GM21825 (cell line): ENCODE measurements at regions not wholly inside any gene's neighbourhood (a gene's known extent, or its start where the extent isn't known, plus 50 kb on each side); places are given as distances from the start of the nearest gene placed in this dataset.

ENCODE experiments used
- ATAC-seq: cut with Tn5 transposase; IDR thresholded peaks from one replicate; pipeline ENCODE4 v1.9.1; 2021; ENCODE audit warnings: mild to moderate bottlenecking, moderate library complexity; ENCODE audit not compliant: unreplicated experiment

DNA sequence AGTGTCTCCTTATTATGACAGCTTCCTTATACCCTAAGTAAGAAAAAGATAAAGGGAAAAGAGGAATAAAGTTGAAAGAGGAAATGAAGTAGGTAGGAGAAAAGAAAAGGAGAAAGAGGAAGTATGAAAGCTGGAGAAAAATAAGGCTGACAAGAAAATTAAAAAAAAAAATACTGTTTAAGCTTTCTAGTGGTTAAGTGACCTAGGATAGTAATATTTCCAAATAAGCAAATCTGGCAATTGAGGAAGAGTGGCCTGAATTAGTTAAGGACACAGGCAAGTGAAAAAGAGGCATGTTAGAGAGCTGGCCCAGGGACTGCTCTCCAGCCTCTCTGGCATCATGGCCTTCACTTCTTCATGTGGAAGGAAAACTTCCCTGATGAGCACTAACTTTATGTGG is 76.5 kb upstream of the ADGRF1 start:
- no peak for ATAC-seq

DNA sequence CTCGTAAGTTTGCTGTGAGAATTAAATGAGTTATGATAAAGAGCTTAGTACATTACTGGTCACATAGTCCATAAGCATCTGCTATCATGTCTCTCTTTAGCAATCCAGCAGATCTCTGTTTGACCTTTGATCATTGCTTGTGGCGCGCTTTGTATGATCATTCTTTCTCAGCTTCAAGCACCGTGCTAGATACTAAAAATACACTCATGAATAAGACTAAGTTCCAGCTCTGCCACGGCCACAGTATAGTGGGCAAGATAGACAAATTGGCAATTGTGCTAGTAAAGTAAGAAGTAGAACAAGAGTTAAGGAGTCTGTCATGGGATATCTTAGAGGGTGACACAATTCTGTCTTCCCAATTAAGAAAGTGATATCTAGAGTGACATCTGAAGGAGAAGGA is 75.2 kb upstream of the ADGRF1 start:
- no peak for ATAC-seq

DNA sequence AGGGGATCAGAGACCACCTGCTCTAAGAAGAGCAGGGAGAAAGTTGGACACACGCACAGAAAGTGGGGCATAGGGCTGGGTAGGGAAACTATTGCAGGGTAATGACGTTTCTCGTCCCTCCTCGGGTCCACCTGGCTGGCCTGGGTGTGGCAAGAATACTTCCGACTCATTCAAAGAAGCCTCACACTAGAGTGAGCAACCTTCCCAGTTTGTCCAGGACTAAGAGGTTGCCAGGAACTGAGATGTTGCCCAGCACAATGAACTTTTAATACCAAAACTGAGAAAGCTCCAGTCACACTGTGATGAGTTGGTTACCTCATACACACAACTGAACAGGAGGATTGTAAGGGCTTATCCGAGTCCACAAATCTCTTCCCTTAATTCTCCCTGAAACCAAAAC is 74.5 kb upstream of the ADGRF1 start:
- ATAC-seq, result no peak

DNA sequence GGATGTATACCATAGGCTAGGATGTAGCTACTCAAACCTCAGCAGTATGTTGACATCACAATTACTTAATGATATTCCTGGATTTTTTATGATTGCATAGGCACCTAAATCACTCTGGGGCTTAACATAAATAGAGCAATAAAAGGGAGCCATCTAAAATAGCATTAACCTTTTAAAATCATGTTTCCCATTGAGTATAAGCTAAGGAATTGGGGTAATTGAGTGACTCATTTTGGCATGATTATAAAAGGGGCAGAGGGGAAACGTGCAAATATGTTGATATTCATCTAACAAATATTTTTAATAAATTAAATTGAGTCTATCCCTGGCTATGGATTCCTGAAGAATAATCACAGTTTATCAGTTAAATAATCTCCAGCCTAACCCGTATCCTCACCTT is 74.0 kb upstream of the ADGRF1 start:
- no peak for ATAC-seq

DNA sequence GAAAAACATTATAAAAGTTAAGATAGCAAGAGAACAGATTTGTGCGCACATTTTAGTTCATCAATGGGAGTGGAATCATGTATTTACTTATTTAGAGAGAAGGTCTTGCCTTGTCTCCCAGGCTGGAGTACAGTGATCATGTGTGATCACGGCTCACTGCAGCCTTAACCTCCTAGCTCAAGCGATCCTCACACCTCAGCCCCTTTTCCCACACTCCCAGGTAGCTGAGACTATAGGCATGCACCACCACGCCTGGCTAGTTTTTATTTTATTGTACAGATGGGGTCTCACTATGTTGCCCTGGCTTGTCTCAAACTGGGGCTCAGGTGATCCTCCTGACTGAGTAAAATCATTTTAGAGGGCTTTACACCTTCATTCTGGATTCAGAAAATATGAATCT is 72.3 kb upstream of the ADGRF1 start:
- no peak for ATAC-seq

DNA sequence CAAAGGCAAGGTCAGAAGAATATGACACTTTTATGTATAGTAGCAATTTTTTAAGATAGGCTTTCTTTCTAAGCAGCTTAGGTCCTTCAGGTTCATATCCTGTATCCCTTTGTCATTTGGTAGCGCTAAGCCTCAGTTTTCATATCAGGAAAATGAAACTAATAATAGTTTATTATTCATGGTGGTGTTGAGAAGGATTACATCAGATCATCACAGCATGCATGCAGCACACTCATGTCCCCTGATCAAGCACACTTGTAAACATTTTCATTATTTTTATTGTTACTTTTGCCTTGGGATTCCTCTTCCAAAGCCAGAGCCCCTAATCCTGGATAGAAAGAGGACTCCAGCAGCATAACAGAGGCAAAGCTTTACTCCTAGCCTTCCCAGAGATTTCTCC is 70.2 kb upstream of the ADGRF1 start:
- no peak for ATAC-seq

DNA sequence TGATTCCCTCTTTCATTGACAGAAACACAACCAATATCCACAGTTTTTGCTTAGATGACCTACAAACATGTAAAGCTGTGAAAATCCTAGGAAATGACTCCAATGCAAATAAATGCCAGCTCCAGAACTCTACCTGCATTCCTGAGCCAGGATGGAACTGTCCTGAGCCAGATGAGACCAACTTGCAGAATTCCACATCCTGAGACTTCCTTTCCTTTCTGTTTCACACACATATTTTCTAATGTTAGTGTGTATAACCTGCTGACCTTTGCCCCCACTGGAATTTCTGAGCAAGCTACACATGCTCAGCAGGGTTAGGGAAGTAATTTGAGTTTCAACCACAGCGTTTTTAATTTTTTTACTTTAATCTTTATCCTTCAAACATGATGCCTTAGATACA is 69.6 kb upstream of the ADGRF1 start:
- ATAC-seq, result no peak

DNA sequence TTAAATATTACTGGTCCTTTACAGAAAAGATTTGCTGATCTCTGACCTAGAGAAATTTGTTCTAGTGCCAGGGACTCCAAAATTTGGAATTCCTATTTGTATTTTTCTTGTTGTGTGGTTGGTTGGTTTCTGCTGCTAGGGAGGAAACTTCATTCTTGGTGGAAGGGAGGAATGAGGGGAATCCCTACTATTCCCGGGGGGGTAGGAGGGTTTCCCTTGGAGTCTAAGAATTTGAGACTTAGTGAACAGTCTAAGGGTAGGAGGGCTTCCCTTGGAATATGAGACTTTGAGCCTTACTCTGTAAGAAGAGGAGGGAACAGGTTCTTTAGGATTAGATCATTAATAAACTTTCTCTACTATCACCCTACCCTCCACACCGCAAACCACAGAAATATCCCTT is 67.1 kb upstream of the ADGRF1 start:
- no peak for ATAC-seq

DNA sequence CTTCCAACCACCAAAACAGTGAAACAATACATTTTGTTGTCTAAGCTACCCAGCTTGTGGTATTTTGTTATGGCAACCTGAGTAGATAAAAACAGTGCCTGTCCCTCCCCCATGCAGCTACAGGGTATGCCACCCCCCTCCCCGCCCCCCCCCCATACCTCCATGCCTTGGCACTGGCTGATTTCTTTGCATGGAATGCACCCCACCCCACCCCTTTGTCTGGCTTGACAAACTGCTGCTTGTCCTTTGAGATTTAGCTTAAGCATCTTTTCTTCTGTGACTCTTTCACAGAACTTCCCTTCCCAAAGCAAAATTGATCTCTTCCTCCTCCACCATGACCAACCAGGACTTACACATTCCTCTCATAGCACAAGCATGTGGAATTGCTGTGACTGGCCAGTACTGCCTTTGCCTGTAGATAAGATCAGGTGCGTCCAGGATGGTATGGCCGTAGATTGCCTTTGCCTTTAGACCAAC is 64.6 kb upstream of the ADGRF1 start:
- ATAC-seq, result no peak

DNA sequence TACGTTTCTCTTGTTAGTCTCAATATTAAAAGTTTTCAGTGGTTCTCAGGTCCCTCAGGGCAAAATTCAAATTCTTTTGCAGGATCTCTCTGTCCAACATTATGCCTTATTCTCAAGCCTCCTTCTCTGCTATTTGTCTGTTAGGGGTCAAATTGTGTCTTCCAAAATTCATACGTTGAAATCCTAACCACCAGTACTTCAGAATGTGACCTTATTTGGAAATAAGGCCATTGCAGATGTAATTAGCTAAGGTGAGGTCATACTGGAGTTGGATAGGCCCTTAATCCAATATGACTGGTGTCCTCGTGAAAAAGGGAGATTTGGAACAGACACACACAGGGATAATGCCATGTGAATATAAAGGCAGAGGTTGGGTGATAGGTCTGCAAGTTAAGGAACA is 64.1 kb upstream of the ADGRF1 start:
- ATAC-seq, result no peak

DNA sequence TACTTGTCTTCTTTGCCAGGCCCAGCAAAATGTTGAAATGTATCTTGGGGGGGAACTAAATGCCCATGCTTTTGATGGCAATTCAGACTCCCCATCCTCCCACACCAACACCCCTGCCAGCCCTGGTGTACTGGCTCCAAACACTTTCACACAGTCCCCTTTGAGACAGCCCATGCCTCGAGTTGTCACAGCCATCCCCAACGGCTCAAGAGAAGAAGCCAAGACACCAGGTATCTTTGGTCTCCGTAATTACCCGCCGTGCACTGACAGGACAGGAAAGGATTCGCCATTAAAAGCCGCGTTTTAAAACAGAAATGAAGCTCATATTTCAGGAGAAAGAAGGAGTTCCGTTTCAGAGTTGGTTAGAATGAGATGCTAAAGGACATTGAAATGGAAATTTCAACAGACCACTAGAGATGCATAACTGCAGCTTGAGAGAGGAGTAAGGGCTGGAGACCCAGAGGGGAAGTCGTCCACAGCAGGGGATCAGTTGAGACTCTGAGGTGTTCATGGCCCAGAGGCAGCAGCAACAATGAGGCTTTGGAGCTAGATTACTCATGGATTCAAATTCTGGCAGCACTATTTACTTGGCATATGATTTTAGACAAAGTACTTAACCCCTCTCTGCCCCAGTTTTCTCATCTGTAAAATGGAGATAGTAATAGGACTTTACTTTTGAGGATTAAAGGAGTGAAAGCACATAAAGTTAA is 63.5 kb upstream of the ADGRF1 start:
- ATAC-seq, result no peak

DNA sequence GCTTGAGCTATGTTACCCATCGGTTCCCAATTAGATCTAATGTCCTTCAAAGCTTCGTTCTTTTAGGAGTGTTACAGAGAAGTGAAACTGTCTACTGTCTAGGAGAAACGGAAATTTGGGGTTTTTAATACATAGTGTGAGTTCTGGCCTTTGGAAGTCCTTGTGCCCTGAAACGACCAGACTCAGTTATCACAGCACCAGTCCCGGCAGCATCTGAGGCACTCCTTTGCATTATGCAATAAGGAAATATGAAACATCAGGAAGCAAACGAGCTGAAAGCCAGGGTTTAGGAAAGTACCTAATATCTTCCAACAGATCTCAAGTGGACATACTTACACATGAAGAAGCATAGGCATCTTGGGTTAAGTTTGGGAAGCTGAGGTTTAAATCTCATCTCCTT is 61.8 kb upstream of the ADGRF1 start:
- ATAC-seq, result no peak

DNA sequence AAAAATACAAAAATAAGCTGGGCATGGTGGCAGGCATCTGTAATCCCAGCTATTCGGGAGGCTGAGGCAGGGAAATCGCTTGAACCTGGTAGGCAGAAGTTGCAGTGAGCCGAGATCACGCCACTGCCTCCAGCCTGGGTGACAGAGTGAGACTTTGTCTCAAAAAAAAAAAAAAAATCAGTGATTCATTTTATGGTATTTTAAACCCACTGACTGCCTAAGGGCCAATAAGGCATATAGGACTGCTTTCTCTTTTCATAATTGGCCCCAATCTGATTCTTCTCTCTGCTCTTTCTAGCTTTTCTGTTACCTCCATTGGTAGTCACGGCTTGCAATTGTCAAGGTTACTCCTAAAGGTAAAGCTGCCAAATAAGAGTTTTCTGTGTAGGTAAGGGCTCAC is 60.2 kb upstream of the ADGRF1 start:
- no peak for ATAC-seq

DNA sequence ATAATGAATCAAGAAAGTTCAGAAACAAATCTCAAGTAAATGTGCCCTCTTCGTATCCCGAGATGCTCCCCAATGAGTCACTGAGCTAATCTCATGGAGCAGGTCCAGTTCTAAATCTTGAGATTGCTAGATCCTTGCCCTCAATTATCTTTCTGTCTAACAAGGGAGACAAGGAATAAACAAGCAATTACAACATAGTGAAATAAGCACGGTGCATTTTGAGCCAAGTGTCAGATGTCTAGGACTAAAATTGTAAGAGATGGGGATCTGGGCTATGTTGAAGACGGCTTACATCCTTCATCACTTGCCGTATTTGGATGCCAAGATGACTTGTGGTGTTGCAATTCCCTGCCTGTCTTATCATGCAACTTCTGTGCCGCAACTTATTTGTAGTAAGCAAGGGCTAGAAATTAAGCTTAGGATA is 56.5 kb upstream of the ADGRF1 start:
- no peak for ATAC-seq

DNA sequence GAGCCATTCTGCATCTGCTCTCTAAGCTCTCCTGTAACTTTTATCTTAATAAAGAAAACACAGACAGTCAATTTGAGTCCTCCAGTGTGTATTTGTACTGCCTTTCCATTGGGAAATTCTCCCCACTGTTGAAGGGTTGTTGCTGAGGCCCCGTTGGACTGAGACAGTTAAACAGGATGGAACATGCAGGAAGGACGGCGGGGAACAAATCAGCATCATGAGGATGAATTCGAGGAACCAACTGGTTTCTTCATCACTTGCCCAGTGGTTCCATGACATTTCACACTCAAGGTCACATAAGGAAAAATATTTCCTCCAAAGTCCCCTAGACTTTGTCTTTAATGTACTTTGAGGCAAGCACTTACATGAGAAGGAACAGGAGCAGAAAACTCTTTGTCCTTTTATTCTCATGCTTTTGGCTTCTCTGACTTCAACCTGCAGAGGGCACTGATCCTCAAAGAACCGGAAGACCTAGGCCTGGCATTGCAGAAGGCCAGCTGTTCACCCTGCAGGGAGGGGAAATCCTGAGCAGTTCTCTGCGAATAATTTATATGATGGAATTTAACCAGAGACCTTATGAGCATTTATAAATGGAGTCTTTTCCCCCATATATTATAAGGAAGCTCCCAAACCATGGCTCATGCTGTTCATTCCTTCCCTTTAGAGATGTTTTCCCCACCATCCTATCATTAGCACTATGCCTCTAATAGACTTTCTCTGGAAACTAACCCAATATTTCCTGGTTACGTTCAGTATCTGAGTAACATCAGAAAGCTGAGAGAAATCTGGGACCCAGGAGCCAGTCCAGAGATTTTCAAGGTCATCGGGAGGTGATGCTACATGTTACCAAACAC is 55.2 kb upstream of the ADGRF1 start:
- peak; percentile 98 for ATAC-seq

DNA sequence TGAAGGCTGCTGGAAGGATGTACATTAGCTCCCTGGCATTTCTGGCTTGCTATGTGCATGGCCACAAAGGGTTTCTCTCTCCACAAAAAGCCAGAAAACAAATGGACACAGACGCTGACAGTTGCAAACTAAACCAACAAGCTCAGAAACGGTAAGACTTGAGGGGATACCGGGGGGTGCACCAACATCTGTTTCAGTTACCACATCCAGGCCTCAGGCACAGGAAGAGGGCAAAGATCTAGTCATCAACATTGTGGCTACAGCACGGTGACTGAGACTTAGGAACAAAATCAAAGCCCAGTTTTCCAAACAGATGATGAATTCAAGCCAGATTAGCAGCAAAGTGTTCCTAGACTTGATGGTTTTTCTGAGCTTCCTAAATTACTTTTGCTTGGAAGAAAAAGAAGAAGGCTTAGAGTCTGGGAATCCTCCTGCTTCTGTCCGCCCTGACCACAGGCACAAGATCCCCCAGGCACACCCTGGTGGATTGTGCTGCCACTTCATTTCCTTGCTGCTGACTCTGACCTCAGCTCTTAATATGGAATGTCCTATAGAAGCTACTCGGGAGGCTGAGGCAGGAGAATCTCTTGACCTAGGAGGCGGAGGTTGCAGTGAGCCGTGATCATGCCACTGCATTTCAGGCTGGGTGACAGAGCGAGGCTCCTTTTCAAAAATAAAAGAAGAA is 54.2 kb upstream of the ADGRF1 start:
- ATAC-seq, result no peak

DNA sequence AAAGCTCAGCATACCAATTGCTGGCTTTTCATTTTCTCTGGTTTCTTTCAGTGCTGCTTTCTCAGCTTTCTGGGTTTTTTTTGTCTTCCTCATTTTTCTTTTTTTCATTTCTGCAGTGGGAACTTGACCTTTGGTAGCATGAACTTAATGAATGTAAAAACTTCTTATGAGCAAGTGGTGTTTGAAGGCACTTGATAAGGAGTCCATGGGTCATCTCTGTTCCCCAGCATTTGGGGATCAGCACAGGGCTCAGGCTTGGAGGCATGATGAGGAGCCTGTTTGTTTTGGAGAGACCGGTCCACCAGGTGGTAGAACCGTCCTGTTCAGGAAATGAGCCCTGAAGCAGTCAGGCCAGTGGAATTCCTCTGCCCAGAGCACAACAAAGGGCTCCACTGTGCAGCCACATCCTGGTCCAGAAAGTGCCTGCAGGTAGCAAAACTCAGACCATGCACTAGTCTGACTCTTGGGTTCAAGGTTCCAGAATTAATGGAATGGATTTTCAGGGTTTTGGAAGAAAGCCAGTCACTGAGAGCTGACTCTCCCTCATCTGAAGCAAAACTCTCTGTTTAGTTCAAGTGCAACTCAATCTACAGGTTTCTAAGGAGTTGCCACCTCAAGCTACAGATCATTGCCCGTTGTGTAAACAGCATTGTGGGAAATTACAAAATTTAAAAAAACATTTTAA is 52.3 kb upstream of the ADGRF1 start:
- ATAC-seq, result no peak

DNA sequence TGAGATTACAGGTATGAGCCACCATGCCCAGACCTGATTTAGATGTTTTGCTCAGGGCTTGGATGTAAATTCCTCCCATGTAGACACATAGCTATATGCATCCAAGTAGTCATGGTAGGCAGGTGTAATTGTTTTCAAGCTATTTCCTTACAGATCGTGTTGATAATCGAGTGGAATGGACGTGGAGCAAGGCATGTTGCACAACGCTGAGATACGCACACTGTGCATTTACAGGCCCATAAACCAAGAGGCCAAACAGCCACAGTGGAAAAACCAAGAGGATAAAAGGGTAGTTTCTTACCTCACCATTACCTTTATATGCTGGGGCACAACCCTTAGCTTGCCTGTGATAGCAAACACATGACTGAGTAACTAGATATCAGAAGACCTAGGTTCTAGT is 51.0 kb upstream of the ADGRF1 start:
- ATAC-seq, result no peak

DNA sequence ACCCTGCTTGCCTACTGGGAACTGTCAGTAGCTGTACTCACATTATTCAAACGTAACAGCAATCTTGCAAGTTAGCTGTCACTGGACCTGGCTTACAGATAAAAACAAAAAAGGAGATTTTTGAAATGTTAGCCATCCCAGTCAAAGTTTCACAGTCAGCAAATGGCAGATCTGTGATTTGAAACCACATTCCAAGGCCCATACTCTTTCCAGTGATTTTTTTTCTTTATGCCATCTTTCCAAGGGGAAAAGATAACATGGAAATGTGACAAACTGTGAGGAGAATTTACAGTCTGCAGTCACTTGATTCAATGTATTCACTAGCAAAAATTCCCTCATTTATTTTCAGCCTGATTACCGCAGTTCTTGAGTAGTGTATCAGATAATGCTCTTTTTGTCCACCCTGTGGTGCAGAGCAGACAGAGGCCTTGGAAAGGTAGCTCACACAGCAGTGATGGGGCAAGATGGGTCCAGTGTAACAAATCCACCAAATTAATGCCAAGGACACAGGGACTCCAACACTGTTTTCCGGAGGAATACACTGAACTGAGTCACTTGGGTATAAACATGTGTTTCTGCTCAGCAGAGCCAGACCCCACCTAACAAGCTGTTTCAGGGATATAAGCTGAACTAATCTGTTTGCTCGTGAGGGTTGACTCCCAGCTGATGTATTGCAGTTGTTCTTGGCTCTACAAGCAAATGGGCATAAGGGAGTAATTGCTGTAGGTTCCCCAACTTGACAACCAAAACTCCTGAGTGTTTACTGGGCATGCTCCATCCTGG is 49.9 kb upstream of the ADGRF1 start:
- ATAC-seq, result no peak
